Sigmoid colon (tissue), 4 donors: ENCODE measurements at regions not wholly inside any gene's neighbourhood (a gene's known extent, or its start where the extent isn't known, plus 50 kb on each side); places are given as distances from the start of the nearest gene placed in this dataset.

Experiments used
- CTCF ChIP-seq, 4 experiments: fragments of 450-650 bp in 3 of 4; fragments of 200-600 bp in 1 of 4; IDR thresholded peaks; one replicate each; pipeline ENCODE4 v1.5.1; 2016 to 2019; ENCODE audit warnings: antibody characterized with exemption in 4 of 4, mild to moderate bottlenecking in 3 of 4, moderate library complexity in 2 of 4
- POLR2A ChIP-seq, 2 donors: fragments of 450-650 bp; IDR thresholded peaks; one replicate each; pipeline ENCODE4 v1.6.1; 2016; ENCODE audit warnings: antibody characterized with exemption in 2 of 2, mild to moderate bottlenecking in 2 of 2, moderate library complexity in 2 of 2
- POLR2AphosphoS5 ChIP-seq, 4 donors: sonication (generic); formaldehyde crosslinking; IDR thresholded peaks; one replicate each; pipeline ENCODE4 v1.6.1; 2017; ENCODE audit warnings: antibody characterized with exemption in 4 of 4

- TF ChIP-seq POLR2A (IDR thresholded peaks at IDR 0.05): no peak
- TF ChIP-seq CTCF (IDR thresholded peaks at IDR 0.05): no peak
- TF ChIP-seq POLR2AphosphoS5 (IDR thresholded peaks at IDR 0.05): no peak
Measured at GRCh38 chr2:207260021-207260420, 94.3 kb upstream of the KLF7 start.
